GM12873 (cell line): ENCODE measurements at regions not wholly inside any gene's neighbourhood (a gene's known extent, or its start where the extent isn't known, plus 50 kb on each side); places are given as distances from the start of the nearest gene placed in this dataset.

Experiments
- CTCF ChIP-seq: IDR thresholded peaks from 2 replicates; pipeline ENCODE4 v1.5.1; 2012; ENCODE audit warnings: low read depth, mild to moderate bottlenecking, moderate library complexity, low read length, control low read depth; ENCODE audit not compliant: insufficient read depth; ENCODE audit errors: missing control alignments

GRCh38 chr17:6305613-6306360 is 129.1 kb downstream of the AIPL1 start:
- no peak for TF ChIP-seq CTCF

- TF ChIP-seq CTCF = no peak
These were observed 129.9 kb downstream of the AIPL1 start for GRCh38 chr17:6304894-6305612.

GRCh38 chr17:6303664-6304063 is 131.3 kb downstream of the AIPL1 start:
- TF ChIP-seq CTCF = no peak

DNA sequence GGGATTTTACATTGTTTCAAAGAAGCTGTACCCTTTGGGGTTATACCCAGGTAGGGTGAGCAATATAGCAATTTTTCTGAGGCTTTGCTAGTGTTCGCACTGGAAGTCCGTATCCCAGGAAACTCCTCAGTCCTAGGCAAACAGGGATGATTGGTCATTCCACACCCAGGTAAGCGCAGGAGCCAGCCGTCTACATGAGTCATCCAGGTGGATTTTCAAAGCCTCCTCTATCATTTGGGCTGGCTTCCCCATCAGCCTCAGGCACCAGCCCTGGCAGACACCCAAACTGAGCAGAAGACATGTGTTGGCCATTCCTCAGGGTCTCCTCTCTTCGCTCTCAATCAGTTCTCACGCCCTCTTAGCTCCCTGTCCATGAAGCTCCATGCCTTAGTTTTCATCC is 135.6 kb downstream of the AIPL1 start:
- no peak for TF ChIP-seq CTCF

GRCh38 chr17:6297960-6298359 is 137.0 kb downstream of the AIPL1 start:
- no peak for TF ChIP-seq CTCF

DNA sequence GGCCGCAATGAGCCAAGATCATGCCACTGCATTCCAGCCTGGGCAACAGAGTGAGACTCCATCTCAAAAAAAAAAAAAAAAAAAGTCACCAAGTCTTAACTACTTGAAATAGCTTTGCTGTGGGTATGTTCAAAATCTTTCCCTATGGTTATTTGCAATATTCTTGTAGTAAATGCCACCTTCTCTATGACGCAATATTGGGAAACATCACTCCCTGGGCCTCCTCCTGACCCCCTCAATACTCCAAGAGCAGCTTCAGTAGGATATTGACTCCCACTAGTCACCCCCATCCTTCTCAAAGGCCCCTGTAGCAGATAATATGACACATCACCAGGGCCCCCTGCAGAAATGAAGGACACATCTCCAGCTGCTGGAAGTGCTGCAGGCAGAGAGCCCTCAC is 137.8 kb downstream of the AIPL1 start:
- TF ChIP-seq CTCF = no peak

- no peak for TF ChIP-seq CTCF
These were observed 144.3 kb downstream of the AIPL1 start for GRCh38 chr17:6290488-6291196.
